ENCODE measurements at regions not wholly inside any gene's neighbourhood (a gene's known extent, or its start where the extent isn't known, plus 50 kb on each side); places are given as distances from the start of the nearest gene placed in this dataset.

GRCh38 chr12:33187409-33187808 is 252.2 kb downstream of the SYT10 start:
- no peaks in the 10 kb centered on the region for H3K79me2 ChIP-seq (ENCODE audit: insufficient read depth, low read length)

GRCh38 chr12:33184161-33184560 is 255.5 kb downstream of the SYT10 start:
- Histone ChIP-seq H2AFZ (ENCODE audit: low read length) (no peak overlapping the region), H3K36me3 (ENCODE audit: insufficient read depth, low read length) (no peaks in the 10 kb centered on the region), H3F3A (ENCODE audit: low read depth) (no peaks in the 10 kb centered on the region), H3K4me1 (ENCODE audit: insufficient read depth, low read length, poor library complexity, severe bottlenecking) (no peaks in the 10 kb centered on the region), H3K9me3 (ENCODE audit: insufficient read depth, low read depth, low read length) (peaks cover 7% of the 10 kb centered on the region; the same call in 1 of the 2 replicates), H3K27me3 (ENCODE audit: insufficient read depth, low read length, poor library complexity, severe bottlenecking) (no peaks in the 10 kb centered on the region), H3K4me2 (ENCODE audit: low read depth, low read length, poor library complexity, severe bottlenecking) (no peak overlapping the region), H3K4me3 (ENCODE audit: low read length, poor library complexity, severe bottlenecking) (no peak overlapping the region), H4K20me1 (ENCODE audit: insufficient read depth, low read length, poor library complexity, severe bottlenecking) (no peaks in the 10 kb centered on the region), H3K79me2 (ENCODE audit: insufficient read depth, low read length) (no peaks in the 10 kb centered on the region), H3K9me2 (replicated peaks; ENCODE audit: low read depth, low read length) (no peaks in the 10 kb centered on the region), H3K9ac (ENCODE audit: low read depth, low read length, poor library complexity, severe bottlenecking) (no peak overlapping the region)
- TF ChIP-seq EZH2phosphoT487 (IDR thresholded peaks at IDR 0.05; ENCODE audit: borderline replicate concordance) (no peak), CTCF (conservative IDR thresholded peaks at IDR 0.05; ENCODE audit: low read length) (no peak)

More at GRCh38 chr12:33187409-33187808, 252.2 kb downstream of the SYT10 start:
- H3K27me3 ChIP-seq (ENCODE audit: insufficient read depth, low read length, poor library complexity, severe bottlenecking) = no peaks in the 10 kb centered on the region
- H4K20me1 ChIP-seq (ENCODE audit: insufficient read depth, low read length, poor library complexity, severe bottlenecking) = no peaks in the 10 kb centered on the region
- no peak overlapping the region for H2AFZ ChIP-seq (ENCODE audit: low read length)
- TF ChIP-seq EZH2phosphoT487 (IDR thresholded peaks at IDR 0.05; ENCODE audit: borderline replicate concordance) (no peak), CTCF (conservative IDR thresholded peaks at IDR 0.05; ENCODE audit: low read length) (no peak)
- no peaks in the 10 kb centered on the region for H3K36me3 ChIP-seq (ENCODE audit: insufficient read depth, low read length)
- no peaks in the 10 kb centered on the region for H3F3A ChIP-seq (ENCODE audit: low read depth)
- no peaks in the 10 kb centered on the region for H3K4me1 ChIP-seq (ENCODE audit: insufficient read depth, low read length, poor library complexity, severe bottlenecking)
- H3K9me2 ChIP-seq (replicated peaks; ENCODE audit: low read depth, low read length) = no peaks in the 10 kb centered on the region
- H3K4me2 ChIP-seq (ENCODE audit: low read depth, low read length, poor library complexity, severe bottlenecking) = no peak overlapping the region
- no peak overlapping the region for H3K4me3 ChIP-seq (ENCODE audit: low read length, poor library complexity, severe bottlenecking)
- H3K9me3 ChIP-seq (ENCODE audit: insufficient read depth, low read depth, low read length) = peaks cover 4% of the 10 kb centered on the region; the same call in 1 of the 2 replicates
- no peak overlapping the region for H3K9ac ChIP-seq (ENCODE audit: low read depth, low read length, poor library complexity, severe bottlenecking)

- Histone ChIP-seq H3K9me3 (ENCODE audit: insufficient read depth, low read depth, low read length) (peaks cover 7% of the 10 kb centered on the region; the same call in 1 of the 2 replicates), H3K36me3 (ENCODE audit: insufficient read depth, low read length) (no peaks in the 10 kb centered on the region), H3K4me2 (ENCODE audit: low read depth, low read length, poor library complexity, severe bottlenecking) (no peak overlapping the region), H3K79me2 (ENCODE audit: insufficient read depth, low read length) (no peaks in the 10 kb centered on the region), H3F3A (ENCODE audit: low read depth) (no peaks in the 10 kb centered on the region), H4K20me1 (ENCODE audit: insufficient read depth, low read length, poor library complexity, severe bottlenecking) (no peaks in the 10 kb centered on the region), H3K9me2 (replicated peaks; ENCODE audit: low read depth, low read length) (no peaks in the 10 kb centered on the region), H3K27me3 (ENCODE audit: insufficient read depth, low read length, poor library complexity, severe bottlenecking) (no peaks in the 10 kb centered on the region), H3K4me3 (ENCODE audit: low read length, poor library complexity, severe bottlenecking) (no peak overlapping the region), H2AFZ (ENCODE audit: low read length) (no peak overlapping the region), H3K9ac (ENCODE audit: low read depth, low read length, poor library complexity, severe bottlenecking) (no peak overlapping the region), H3K4me1 (ENCODE audit: insufficient read depth, low read length, poor library complexity, severe bottlenecking) (no peaks in the 10 kb centered on the region)
- TF ChIP-seq CTCF (conservative IDR thresholded peaks at IDR 0.05; ENCODE audit: low read length) (no peak), EZH2phosphoT487 (IDR thresholded peaks at IDR 0.05; ENCODE audit: borderline replicate concordance) (no peak)
Measured at GRCh38 chr12:33182485-33182884, 257.1 kb downstream of the SYT10 start.

Data from Loucy (cell line).